Cerebellar nuclear complex (tissue), 1 donor: ENCODE measurements at regions not wholly inside any gene's neighbourhood (a gene's known extent, or its start where the extent isn't known, plus 50 kb on each side); places are given as distances from the start of the nearest gene placed in this dataset.

Source experiments
- DNase-seq, 2 experiments: peaks; one replicate each; lab custom pipeline; 2025; lab: John Stamatoyannopoulos, UW

GRCh38 chr10:78248651-78249464 lies 215.2 kb downstream of the RPS24 start:
- DNase-seq = no peak

GRCh38 chr10:78249690-78250089 lies 216.0 kb downstream of the RPS24 start:
- DNase-seq = no peak

GRCh38 chr10:78250313-78251015 lies 216.8 kb downstream of the RPS24 start:
- DNase-seq = no peak

- no peak for DNase-seq
Measured at GRCh38 chr10:78251016-78251385, 217.3 kb downstream of the RPS24 start.

- no peak for DNase-seq
Measured at GRCh38 chr10:78252286-78252685, 218.6 kb downstream of the RPS24 start.

GRCh38 chr10:78253063-78253853 lies 219.6 kb downstream of the RPS24 start:
- no peak for DNase-seq

GRCh38 chr10:78254013-78254412 lies 220.3 kb downstream of the RPS24 start:
- DNase-seq = no peak

- no peak for DNase-seq
Measured at GRCh38 chr10:78255214-78255613, 221.6 kb downstream of the RPS24 start.

- no peak for DNase-seq
Measured at GRCh38 chr10:78255796-78256638, 222.4 kb downstream of the RPS24 start.

GRCh38 chr10:78258323-78259030 lies 224.8 kb downstream of the RPS24 start:
- DNase-seq = no peak

- DNase-seq = no peak
Measured at GRCh38 chr10:78259391-78259790, 225.7 kb downstream of the RPS24 start.

GRCh38 chr10:78260141-78260540 lies 226.5 kb downstream of the RPS24 start:
- no peak for DNase-seq

GRCh38 chr10:78260680-78261079 lies 227.0 kb downstream of the RPS24 start:
- DNase-seq = no peak

GRCh38 chr10:78261291-78261690 lies 227.6 kb downstream of the RPS24 start:
- no peak for DNase-seq

GRCh38 chr10:78262860-78263259 lies 229.2 kb downstream of the RPS24 start:
- DNase-seq = no peak

GRCh38 chr10:78263521-78263988 lies 229.9 kb downstream of the RPS24 start:
- DNase-seq = no peak

GRCh38 chr10:78264361-78264760 lies 230.7 kb downstream of the RPS24 start:
- no peak for DNase-seq

- no peak for DNase-seq
Measured at GRCh38 chr10:78266741-78267469, 233.2 kb downstream of the RPS24 start.

GRCh38 chr10:78267598-78267997 lies 233.9 kb downstream of the RPS24 start:
- no peak for DNase-seq

GRCh38 chr10:78269060-78269459 lies 235.4 kb downstream of the RPS24 start:
- DNase-seq = no peak
